Right lobe of liver (tissue), 6 donors: ENCODE measurements at regions not wholly inside any gene's neighbourhood (a gene's known extent, or its start where the extent isn't known, plus 50 kb on each side); places are given as distances from the start of the nearest gene placed in this dataset.

Experiments
- ATAC-seq, 4 donors: fragments of 200-7000 bp; cut with Tn5 transposase; one replicate each; pipeline ENCODE4 v1.9.1; 2020; ENCODE audit warnings: mild to moderate bottlenecking in 4 of 4, moderate library complexity in 4 of 4
- DNase-seq, 3 donors: peaks; one replicate each; pipeline ENCODE4 v3.0.0-alpha.2; 2020
- H3K27ac ChIP-seq, 3 donors: fragments of 200-600 bp; one replicate each; pipeline ENCODE4 v1.8.0; 2022
- H3K27me3 ChIP-seq, 2 donors: fragments of 200-600 bp; one replicate each; pipeline ENCODE4 v1.8.0; 2022
- H3K36me3 ChIP-seq, 4 donors: fragments of 200-600 bp; sonication (generic) in 1 of 4; one replicate each; pipeline versions ENCODE4 v1.5.1 to v1.8.0; 2017 to 2022; ENCODE audit warnings: control low read depth in 1 of 4
- H3K4me1 ChIP-seq, 4 donors: fragments of 200-600 bp; sonication (generic) in 1 of 4; one replicate each; pipeline versions ENCODE4 v1.5.1 to v1.8.0; 2017 to 2022; ENCODE audit warnings: control low read depth in 1 of 4
- H3K4me3 ChIP-seq, 3 donors: fragments of 200-600 bp; one replicate each; pipeline ENCODE4 v1.8.0; 2022
- H3K9me3 ChIP-seq, 4 donors: fragments of 200-600 bp; sonication (generic) in 1 of 4; one replicate each; pipeline versions ENCODE4 v1.5.1 to v1.8.0; 2017 to 2022; ENCODE audit warnings: control low read depth in 1 of 4
- CTCF ChIP-seq, 4 donors: fragments of 200-600 bp in 3 of 4; fragments of 450-650 bp in 1 of 4; IDR thresholded peaks; one replicate each; pipeline versions ENCODE4 v1.5.1 to v1.8.0; 2016 to 2022; ENCODE audit warnings: antibody characterized with exemption in 4 of 4, mild to moderate bottlenecking in 2 of 4
- POLR2A ChIP-seq: fragments of 450-650 bp; IDR thresholded peaks from one replicate; pipeline ENCODE4 v1.6.1; 2017; ENCODE audit warnings: antibody characterized with exemption, mild to moderate bottlenecking
- WGBS: methylation state at CpG from one replicate; pipeline ENCODE4 v1.1.6; 2018; ENCODE audit warnings: low coverage, low lambda C conversion rate; ENCODE audit not compliant: insufficient coverage; ENCODE audit errors: missing lambda C conversion rate; 5-methylcytosine and 5-hydroxymethylcytosine counted together
- intact Hi-C, 2 donors: fragments of 100-400 bp; cut with DNase I; formaldehyde crosslinking; loops; one replicate each; pipeline versions ENCODE4 v1.11.2 to v1.14.1; 2022
- donor health status: DM: no; HTN: yes; CAD: no.
- donor health status: DM: no; HTN: no; CAD: no.
- donor health status: DM: no; HTN: no; CAD: no.
- donor health status: DM: no; HTN: yes; CAD: no.
- donor health status: DM: no; HTN: yes; CAD: no.

- Histone ChIP-seq H3K4me3 (no peak overlapping the region), H3K9me3 (no peaks in the 10 kb centered on the region), H3K27me3 (no peaks in the 10 kb centered on the region), H3K36me3 (no peaks in the 10 kb centered on the region), H3K27ac (no peak overlapping the region), H3K4me1 (no peaks in the 10 kb centered on the region)
- intact Hi-C loops = no loop called here
- WGBS = 15% methylated on average over 6 of the region's 7 CpGs
- DNase-seq (no peak), ATAC-seq (no peak)
- TF ChIP-seq POLR2A = no peak
- TF ChIP-seq CTCF (IDR thresholded peaks at IDR 0.05) = no peak
These were observed 115.5 kb upstream of the NLRP1 start for GRCh38 chr17:5699814-5700213.

GRCh38 chr17:5700745-5701144 lies 116.4 kb upstream of the NLRP1 start:
- no peak for ATAC-seq
- Histone ChIP-seq H3K4me1 (no peaks in the 10 kb centered on the region), H3K9me3 (no peaks in the 10 kb centered on the region), H3K4me3 (no peak overlapping the region), H3K27me3 (no peaks in the 10 kb centered on the region), H3K36me3 (no peaks in the 10 kb centered on the region), H3K27ac (no peak overlapping the region)
- 27% methylated on average over 2 of the region's 2 CpGs for WGBS
- intact Hi-C loops = no loop called here
- no peak for DNase-seq
- no peak for TF ChIP-seq POLR2A
- no peak for TF ChIP-seq CTCF (IDR thresholded peaks at IDR 0.05)

- TF ChIP-seq POLR2A (no peak), CTCF (IDR thresholded peaks at IDR 0.05) (no peak)
- DNase-seq (no peak), ATAC-seq (no peak)
- Histone ChIP-seq H3K27ac (no peak overlapping the region), H3K4me1 (no peaks in the 10 kb centered on the region), H3K4me3 (no peak overlapping the region), H3K9me3 (no peaks in the 10 kb centered on the region), H3K27me3 (no peaks in the 10 kb centered on the region), H3K36me3 (no peaks in the 10 kb centered on the region)
- WGBS = 26% methylated on average over 2 of the region's 3 CpGs
- intact Hi-C loops = no loop called here
These were observed 117.1 kb upstream of the NLRP1 start for GRCh38 chr17:5701381-5701780.

GRCh38 chr17:5702951-5703510 lies 118.7 kb upstream of the NLRP1 start:
- TF ChIP-seq POLR2A = no peak
- no peak for TF ChIP-seq CTCF (IDR thresholded peaks at IDR 0.05)
- Histone ChIP-seq H3K4me1 (no peaks in the 10 kb centered on the region), H3K4me3 (no peak overlapping the region), H3K9me3 (no peaks in the 10 kb centered on the region), H3K27ac (no peak overlapping the region), H3K27me3 (no peaks in the 10 kb centered on the region), H3K36me3 (no peaks in the 10 kb centered on the region)
- DNase-seq = no peak
- intact Hi-C loops = no loop called here
- no peak for ATAC-seq
- WGBS = 80% methylated on average over 6 of the region's 6 CpGs

- intact Hi-C loops = no loop called here
- TF ChIP-seq CTCF (IDR thresholded peaks at IDR 0.05) = no peak
- no peak for TF ChIP-seq POLR2A
- H3K9me3 ChIP-seq = no peaks in the 10 kb centered on the region
- ATAC-seq (no peak), DNase-seq (no peak)
- 32% methylated on average over 2 of the region's 2 CpGs for WGBS
- H3K27me3 ChIP-seq = no peaks in the 10 kb centered on the region
- H3K4me1 ChIP-seq = no peaks in the 10 kb centered on the region
- no peak overlapping the region for H3K27ac ChIP-seq
- no peak overlapping the region for H3K4me3 ChIP-seq
- no peaks in the 10 kb centered on the region for H3K36me3 ChIP-seq
These were observed 119.4 kb upstream of the NLRP1 start for GRCh38 chr17:5703736-5704135.
